HEK293 (cell line): ENCODE measurements at regions not wholly inside any gene's neighbourhood (a gene's known extent, or its start where the extent isn't known, plus 50 kb on each side); places are given as distances from the start of the nearest gene placed in this dataset.

Source experiments
- CTCF ChIA-PET: fragments of 350-600 bp; formaldehyde crosslinking; extraction: SDS; loops from one replicate; lab custom pipeline; 2021; ENCODE audit warnings: antibody characterized with exemption; lab: Yijun Ruan, JAX
- POLR2A ChIA-PET: fragments of 300-600 bp; formaldehyde crosslinking; extraction: SDS; loops from one replicate; lab custom pipeline; 2020; ENCODE audit warnings: antibody characterized with exemption, inconsistent platforms; lab: Yijun Ruan, JAX
- H3K27ac ChIP-seq: fragments of 200-500 bp; sonication (Bioruptor generic); 2 replicates; pipeline ENCODE4 v1.5.1; 2014; ENCODE audit warnings: low read depth, low read length, control low read depth, inconsistent platforms; ENCODE audit errors: extremely low read depth
- H3K36me3 ChIP-seq, 2 experiments: fragments of 200-500 bp in 1 of 2; sonication (Bioruptor generic) in 1 of 2; 1 replicate in 1 of 2; 2 replicates in 1 of 2; pipeline ENCODE4 v1.5.1; 2014 to 2017; ENCODE audit warnings: inconsistent platforms in 2 of 2, low read length in 2 of 2; ENCODE audit not compliant: control insufficient read depth in 2 of 2, insufficient read depth in 1 of 2
- H3K4me1 ChIP-seq: fragments of 200-500 bp; sonication (Bioruptor generic); 2 replicates; pipeline ENCODE4 v1.5.1; 2014; ENCODE audit warnings: mild to moderate bottlenecking, low read length, inconsistent platforms; ENCODE audit not compliant: control insufficient read depth, insufficient read depth
- H3K4me3 ChIP-seq: 2 replicates; pipeline ENCODE4 v1.5.1; 2011; ENCODE audit warnings: low read depth, mild to moderate bottlenecking, control low read depth, low read length, moderate library complexity
- H3K9me3 ChIP-seq: fragments of 200-500 bp; sonication (Bioruptor generic); 2 replicates; pipeline ENCODE4 v1.5.1; 2014; ENCODE audit warnings: low read depth, low read length, inconsistent platforms; ENCODE audit not compliant: control insufficient read depth, insufficient read depth
- GLI4 ChIP-seq: fragments of 450-650 bp; formaldehyde crosslinking; IDR thresholded peaks from 2 replicates; pipeline ENCODE4 v1.5.1; 2016; ENCODE audit warnings: missing biosample characterization, missing genetic modification characterization
- IKZF3 ChIP-seq: fragments of 450-650 bp; IDR thresholded peaks from 2 replicates; pipeline ENCODE4 v1.5.0; 2018; ENCODE audit warnings: missing biosample characterization, mild to moderate bottlenecking, missing genetic modification characterization, moderate library complexity
- OSR2 ChIP-seq: fragments of 450-650 bp; formaldehyde crosslinking; IDR thresholded peaks from 2 replicates; pipeline ENCODE4 v1.5.1; 2016; ENCODE audit warnings: missing biosample characterization, missing genetic modification characterization
- PRDM1 ChIP-seq: fragments of 450-650 bp; formaldehyde crosslinking; IDR thresholded peaks from 2 replicates; pipeline ENCODE4; 2016; ENCODE audit warnings: missing biosample characterization, missing genetic modification characterization
- SP2 ChIP-seq: fragments of 450-650 bp; formaldehyde crosslinking; IDR thresholded peaks from 2 replicates; pipeline ENCODE4 v1.5.1; 2016; ENCODE audit warnings: missing biosample characterization, missing genetic modification characterization
- ZBTB8A ChIP-seq: fragments of 450-650 bp; formaldehyde crosslinking; IDR thresholded peaks from 2 replicates; pipeline ENCODE4 v1.5.1; 2016; ENCODE audit warnings: missing biosample characterization, missing genetic modification characterization
- ZNF138 ChIP-seq: fragments of 450-650 bp; formaldehyde crosslinking; IDR thresholded peaks from 2 replicates; pipeline ENCODE4 v1.5.1; 2016; ENCODE audit warnings: missing biosample characterization, missing genetic modification characterization, borderline replicate concordance
- ZNF169 ChIP-seq: fragments of 450-650 bp; formaldehyde crosslinking; IDR thresholded peaks from 2 replicates; pipeline ENCODE4 v1.5.1; 2016; ENCODE audit warnings: missing biosample characterization, missing genetic modification characterization
- ZNF174 ChIP-seq: fragments of 450-650 bp; formaldehyde crosslinking; IDR thresholded peaks from 2 replicates; pipeline ENCODE4 v1.5.0; 2017; ENCODE audit warnings: missing biosample characterization, mild to moderate bottlenecking, missing genetic modification characterization
- ZNF214 ChIP-seq: fragments of 450-650 bp; formaldehyde crosslinking; IDR thresholded peaks from 2 replicates; pipeline ENCODE4 v1.5.1; 2017; ENCODE audit warnings: missing biosample characterization, mild to moderate bottlenecking, missing genetic modification characterization, borderline replicate concordance
- ZNF274 ChIP-seq, 2 experiments: fragments of 200-500 bp in 1 of 2; fragments of 450-650 bp in 1 of 2; sonication (Bioruptor generic) in 1 of 2; formaldehyde crosslinking in 1 of 2; IDR thresholded peaks; 2 replicates each; pipeline versions ENCODE4 v1.5.1 to v1.6.1; 2014 to 2016; ENCODE audit warnings: borderline replicate concordance in 1 of 2, inconsistent platforms in 1 of 2, low read length in 1 of 2, missing biosample characterization in 1 of 2, missing genetic modification characterization in 1 of 2
- ZNF302 ChIP-seq: fragments of 450-650 bp; formaldehyde crosslinking; IDR thresholded peaks from 2 replicates; pipeline ENCODE4 v1.5.1; 2016; ENCODE audit warnings: missing biosample characterization, missing genetic modification characterization, low read depth
- ZNF366 ChIP-seq: fragments of 450-650 bp; formaldehyde crosslinking; conservative IDR thresholded peaks from 2 replicates; pipeline ENCODE4 v1.5.1; 2016; ENCODE audit warnings: missing biosample characterization, missing genetic modification characterization
- ZNF433 ChIP-seq: fragments of 450-650 bp; formaldehyde crosslinking; IDR thresholded peaks from 2 replicates; pipeline ENCODE4 v1.5.1; 2016; ENCODE audit warnings: missing biosample characterization, missing genetic modification characterization, low read depth
- ZNF558 ChIP-seq: fragments of 450-650 bp; formaldehyde crosslinking; IDR thresholded peaks from 2 replicates; pipeline ENCODE4 v1.5.1; 2016; ENCODE audit warnings: missing biosample characterization, missing genetic modification characterization
- TF ChIP-seq, protein P1 (sequence below): fragments of 450-650 bp; formaldehyde crosslinking; IDR thresholded peaks from 2 replicates; pipeline ENCODE4 v1.5.0; 2017; ENCODE audit warnings: missing biosample characterization, missing genetic modification characterization, borderline replicate concordance
- TF ChIP-seq, protein P2 (sequence below): IDR thresholded peaks from 2 replicates; pipeline ENCODE4 v1.6.1; 2011; ENCODE audit warnings: mild to moderate bottlenecking, low read depth, low read length, borderline replicate concordance
- TF ChIP-seq, protein P3 (sequence below): fragments of 450-650 bp; formaldehyde crosslinking; IDR thresholded peaks from 2 replicates; pipeline ENCODE4 v1.5.1; 2016; ENCODE audit warnings: missing biosample characterization, missing genetic modification characterization
- TF ChIP-seq, protein P4 (sequence below): fragments of 450-650 bp; formaldehyde crosslinking; IDR thresholded peaks from 2 replicates; pipeline ENCODE4 v1.5.1; 2016; ENCODE audit warnings: missing biosample characterization, missing genetic modification characterization, borderline replicate concordance

GRCh38 chr5:117245130-117245529 is 670.5 kb upstream of the SEMA6A start:
- Histone ChIP-seq H3K4me3 (no peak overlapping the region), H3K36me3 (no peaks in the 10 kb centered on the region), H3K4me1 (no peaks in the 10 kb centered on the region), H3K9me3 (no peaks in the 10 kb centered on the region), H3K27ac (no peak overlapping the region)
- CTCF ChIA-PET = no interaction called here
- no peak for TF ChIP-seq ZNF214
- TF ChIP-seq ZBTB8A (tag by site-specific recombination) = no peak
- TF ChIP-seq OSR2 = no peak
- TF ChIP-seq ZNF302 = no peak
- TF ChIP-seq IKZF3 (tag by site-specific recombination) = no peak
- TF ChIP-seq, protein P1, sequence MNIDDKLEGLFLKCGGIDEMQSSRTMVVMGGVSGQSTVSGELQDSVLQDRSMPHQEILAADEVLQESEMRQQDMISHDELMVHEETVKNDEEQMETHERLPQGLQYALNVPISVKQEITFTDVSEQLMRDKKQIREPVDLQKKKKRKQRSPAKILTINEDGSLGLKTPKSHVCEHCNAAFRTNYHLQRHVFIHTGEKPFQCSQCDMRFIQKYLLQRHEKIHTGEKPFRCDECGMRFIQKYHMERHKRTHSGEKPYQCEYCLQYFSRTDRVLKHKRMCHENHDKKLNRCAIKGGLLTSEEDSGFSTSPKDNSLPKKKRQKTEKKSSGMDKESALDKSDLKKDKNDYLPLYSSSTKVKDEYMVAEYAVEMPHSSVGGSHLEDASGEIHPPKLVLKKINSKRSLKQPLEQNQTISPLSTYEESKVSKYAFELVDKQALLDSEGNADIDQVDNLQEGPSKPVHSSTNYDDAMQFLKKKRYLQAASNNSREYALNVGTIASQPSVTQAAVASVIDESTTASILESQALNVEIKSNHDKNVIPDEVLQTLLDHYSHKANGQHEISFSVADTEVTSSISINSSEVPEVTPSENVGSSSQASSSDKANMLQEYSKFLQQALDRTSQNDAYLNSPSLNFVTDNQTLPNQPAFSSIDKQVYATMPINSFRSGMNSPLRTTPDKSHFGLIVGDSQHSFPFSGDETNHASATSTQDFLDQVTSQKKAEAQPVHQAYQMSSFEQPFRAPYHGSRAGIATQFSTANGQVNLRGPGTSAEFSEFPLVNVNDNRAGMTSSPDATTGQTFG (tag by site-specific recombination) = no peak
- TF ChIP-seq ZNF174 = no peak
- TF ChIP-seq ZNF169 = no peak
- no peak for TF ChIP-seq SP2 (tag by site-specific recombination)
- TF ChIP-seq ZNF274 (IDR thresholded peaks at IDR 0.05; ENCODE audit: low read length) = no peak
- no peak for TF ChIP-seq ZNF274 (tag by site-specific recombination; IDR thresholded peaks at IDR 0.05; ENCODE audit: borderline replicate concordance)
- TF ChIP-seq ZNF138 (tag by site-specific recombination) = no peak
- TF ChIP-seq, protein P2, sequence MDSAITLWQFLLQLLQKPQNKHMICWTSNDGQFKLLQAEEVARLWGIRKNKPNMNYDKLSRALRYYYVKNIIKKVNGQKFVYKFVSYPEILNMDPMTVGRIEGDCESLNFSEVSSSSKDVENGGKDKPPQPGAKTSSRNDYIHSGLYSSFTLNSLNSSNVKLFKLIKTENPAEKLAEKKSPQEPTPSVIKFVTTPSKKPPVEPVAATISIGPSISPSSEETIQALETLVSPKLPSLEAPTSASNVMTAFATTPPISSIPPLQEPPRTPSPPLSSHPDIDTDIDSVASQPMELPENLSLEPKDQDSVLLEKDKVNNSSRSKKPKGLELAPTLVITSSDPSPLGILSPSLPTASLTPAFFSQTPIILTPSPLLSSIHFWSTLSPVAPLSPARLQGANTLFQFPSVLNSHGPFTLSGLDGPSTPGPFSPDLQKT = no peak
- no peak for TF ChIP-seq GLI4 (tag by site-specific recombination)
- POLR2A ChIA-PET = no interaction called here

DNA sequence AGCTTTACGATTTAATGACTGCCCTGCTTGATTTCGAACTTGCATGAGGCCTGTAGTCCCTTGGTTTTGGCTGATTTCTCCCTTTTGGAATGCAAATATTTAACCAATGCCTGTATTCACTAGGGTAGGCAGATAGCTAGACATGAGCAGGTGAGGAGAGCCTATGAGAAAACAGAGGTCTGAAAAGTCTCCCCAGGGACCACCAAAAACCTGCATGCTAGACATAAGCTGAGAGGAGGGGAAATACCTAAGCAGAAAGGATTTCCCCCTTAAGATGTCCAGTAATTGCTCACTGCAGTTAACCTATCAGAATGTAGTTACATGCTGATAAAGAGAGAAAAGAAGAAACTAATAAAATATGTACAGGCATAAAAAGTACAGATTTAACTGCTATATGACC is 667.4 kb upstream of the SEMA6A start:
- H3K4me3 ChIP-seq = no peak overlapping the region
- H3K27ac ChIP-seq = no peak overlapping the region
- H3K36me3 ChIP-seq = no peaks in the 10 kb centered on the region
- H3K4me1 ChIP-seq = no peaks in the 10 kb centered on the region
- CTCF ChIA-PET = no interaction called here
- no peaks in the 10 kb centered on the region for H3K9me3 ChIP-seq
- POLR2A ChIA-PET = no interaction called here
- TF ChIP-seq ZNF433 (tag by site-specific recombination) = no peak
- TF ChIP-seq ZNF366 (tag by site-specific recombination) = no peak
- TF ChIP-seq, protein P3, sequence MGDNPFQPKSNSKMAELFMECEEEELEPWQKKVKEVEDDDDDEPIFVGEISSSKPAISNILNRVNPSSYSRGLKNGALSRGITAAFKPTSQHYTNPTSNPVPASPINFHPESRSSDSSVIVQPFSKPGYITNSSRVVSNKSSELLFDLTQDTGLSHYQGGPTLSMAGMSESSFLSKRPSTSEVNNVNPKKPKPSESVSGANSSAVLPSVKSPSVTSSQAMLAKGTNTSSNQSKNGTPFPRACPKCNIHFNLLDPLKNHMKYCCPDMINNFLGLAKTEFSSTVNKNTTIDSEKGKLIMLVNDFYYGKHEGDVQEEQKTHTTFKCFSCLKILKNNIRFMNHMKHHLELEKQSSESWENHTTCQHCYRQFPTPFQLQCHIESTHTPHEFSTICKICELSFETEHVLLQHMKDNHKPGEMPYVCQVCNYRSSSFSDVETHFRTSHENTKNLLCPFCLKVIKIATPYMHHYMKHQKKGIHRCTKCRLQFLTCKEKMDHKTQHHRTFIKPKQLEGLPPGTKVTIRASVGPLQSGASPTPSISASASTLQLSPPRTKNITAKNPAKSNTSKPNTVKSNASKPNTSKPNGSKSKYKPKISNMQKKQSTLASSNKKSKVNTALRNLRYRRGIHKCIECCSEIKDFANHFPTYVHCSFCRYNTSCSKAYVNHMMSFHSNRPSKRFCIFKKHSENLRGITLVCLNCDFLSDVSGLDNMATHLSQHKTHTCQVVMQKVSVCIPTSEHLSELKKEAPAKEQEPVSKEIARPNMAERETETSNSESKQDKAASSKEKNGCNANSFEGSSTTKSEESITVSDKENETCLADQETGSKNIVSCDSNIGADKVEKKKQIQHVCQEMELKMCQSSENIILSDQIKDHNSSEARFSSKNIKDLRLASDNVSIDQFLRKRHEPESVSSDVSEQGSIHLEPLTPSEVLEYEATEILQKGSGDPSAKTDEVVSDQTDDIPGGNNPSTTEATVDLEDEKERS (tag by site-specific recombination) = no peak
- no peak for TF ChIP-seq ZNF558 (tag by site-specific recombination)
- TF ChIP-seq, protein P4, sequence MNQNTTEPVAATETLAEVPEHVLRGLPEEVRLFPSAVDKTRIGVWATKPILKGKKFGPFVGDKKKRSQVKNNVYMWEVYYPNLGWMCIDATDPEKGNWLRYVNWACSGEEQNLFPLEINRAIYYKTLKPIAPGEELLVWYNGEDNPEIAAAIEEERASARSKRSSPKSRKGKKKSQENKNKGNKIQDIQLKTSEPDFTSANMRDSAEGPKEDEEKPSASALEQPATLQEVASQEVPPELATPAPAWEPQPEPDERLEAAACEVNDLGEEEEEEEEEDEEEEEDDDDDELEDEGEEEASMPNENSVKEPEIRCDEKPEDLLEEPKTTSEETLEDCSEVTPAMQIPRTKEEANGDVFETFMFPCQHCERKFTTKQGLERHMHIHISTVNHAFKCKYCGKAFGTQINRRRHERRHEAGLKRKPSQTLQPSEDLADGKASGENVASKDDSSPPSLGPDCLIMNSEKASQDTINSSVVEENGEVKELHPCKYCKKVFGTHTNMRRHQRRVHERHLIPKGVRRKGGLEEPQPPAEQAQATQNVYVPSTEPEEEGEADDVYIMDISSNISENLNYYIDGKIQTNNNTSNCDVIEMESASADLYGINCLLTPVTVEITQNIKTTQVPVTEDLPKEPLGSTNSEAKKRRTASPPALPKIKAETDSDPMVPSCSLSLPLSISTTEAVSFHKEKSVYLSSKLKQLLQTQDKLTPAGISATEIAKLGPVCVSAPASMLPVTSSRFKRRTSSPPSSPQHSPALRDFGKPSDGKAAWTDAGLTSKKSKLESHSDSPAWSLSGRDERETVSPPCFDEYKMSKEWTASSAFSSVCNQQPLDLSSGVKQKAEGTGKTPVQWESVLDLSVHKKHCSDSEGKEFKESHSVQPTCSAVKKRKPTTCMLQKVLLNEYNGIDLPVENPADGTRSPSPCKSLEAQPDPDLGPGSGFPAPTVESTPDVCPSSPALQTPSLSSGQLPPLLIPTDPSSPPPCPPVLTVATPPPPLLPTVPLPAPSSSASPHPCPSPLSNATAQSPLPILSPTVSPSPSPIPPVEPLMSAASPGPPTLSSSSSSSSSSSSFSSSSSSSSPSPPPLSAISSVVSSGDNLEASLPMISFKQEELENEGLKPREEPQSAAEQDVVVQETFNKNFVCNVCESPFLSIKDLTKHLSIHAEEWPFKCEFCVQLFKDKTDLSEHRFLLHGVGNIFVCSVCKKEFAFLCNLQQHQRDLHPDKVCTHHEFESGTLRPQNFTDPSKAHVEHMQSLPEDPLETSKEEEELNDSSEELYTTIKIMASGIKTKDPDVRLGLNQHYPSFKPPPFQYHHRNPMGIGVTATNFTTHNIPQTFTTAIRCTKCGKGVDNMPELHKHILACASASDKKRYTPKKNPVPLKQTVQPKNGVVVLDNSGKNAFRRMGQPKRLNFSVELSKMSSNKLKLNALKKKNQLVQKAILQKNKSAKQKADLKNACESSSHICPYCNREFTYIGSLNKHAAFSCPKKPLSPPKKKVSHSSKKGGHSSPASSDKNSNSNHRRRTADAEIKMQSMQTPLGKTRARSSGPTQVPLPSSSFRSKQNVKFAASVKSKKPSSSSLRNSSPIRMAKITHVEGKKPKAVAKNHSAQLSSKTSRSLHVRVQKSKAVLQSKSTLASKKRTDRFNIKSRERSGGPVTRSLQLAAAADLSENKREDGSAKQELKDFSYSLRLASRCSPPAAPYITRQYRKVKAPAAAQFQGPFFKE = no peak
- TF ChIP-seq PRDM1 = no peak
